Endothelial cell (in vitro differentiated cells): ENCODE measurements at regions not wholly inside any gene's neighbourhood (a gene's known extent, or its start where the extent isn't known, plus 50 kb on each side); places are given as distances from the start of the nearest gene placed in this dataset.

Experiments used
- DNase-seq: peaks from one replicate; pipeline ENCODE4 v3.0.0; 2021; ENCODE audit warnings: low spot score
- H3K27ac Mint-ChIP-seq: one replicate; pipeline ENCODE4 v1.8.0; 2021; ENCODE audit warnings: mixed read lengths, inconsistent platforms; ENCODE audit not compliant: unreplicated experiment
- H3K27me3 Mint-ChIP-seq: one replicate; pipeline ENCODE4 v1.8.0; 2021; ENCODE audit warnings: mild to moderate bottlenecking, moderate library complexity, mixed read lengths, inconsistent platforms; ENCODE audit not compliant: unreplicated experiment
- H3K36me3 Mint-ChIP-seq: one replicate; pipeline ENCODE4 v1.8.0; 2021; ENCODE audit warnings: mild to moderate bottlenecking, low read depth, mixed read lengths, inconsistent platforms; ENCODE audit not compliant: unreplicated experiment
- H3K4me1 Mint-ChIP-seq: one replicate; pipeline ENCODE4 v1.8.0; 2021; ENCODE audit warnings: mild to moderate bottlenecking, mixed read lengths, inconsistent platforms; ENCODE audit not compliant: unreplicated experiment
- H3K4me3 Mint-ChIP-seq: one replicate; pipeline ENCODE4 v1.8.0; 2021; ENCODE audit warnings: mild to moderate bottlenecking, mixed read lengths, inconsistent platforms; ENCODE audit not compliant: unreplicated experiment
- H3K9me3 Mint-ChIP-seq: one replicate; pipeline ENCODE4 v1.8.0; 2021; ENCODE audit warnings: mixed read lengths, inconsistent platforms; ENCODE audit not compliant: unreplicated experiment
- CTCF ChIP-seq: fragments of 200-600 bp; sonication (generic); IDR thresholded peaks from one replicate; pipeline ENCODE4 v1.5.0; 2021; ENCODE audit warnings: antibody characterized with exemption; ENCODE audit not compliant: unreplicated experiment

- no peak for DNase-seq
- no peak for TF ChIP-seq CTCF
- H3K4me1 Mint-ChIP-seq, result no peaks in the 10 kb centered on the region
- no peak overlapping the region for H3K4me3 Mint-ChIP-seq
- peaks cover 5% of the 10 kb centered on the region for H3K9me3 Mint-ChIP-seq
- no peaks in the 10 kb centered on the region for H3K36me3 Mint-ChIP-seq
- no peak overlapping the region for H3K27ac Mint-ChIP-seq
- peaks cover 2% of the 10 kb centered on the region for H3K27me3 Mint-ChIP-seq
Observed at GRCh38 chr13:112236539-112237197, 139.5 kb upstream of the SPACA7 start.

GRCh38 chr13:112238436-112238995 lies 137.6 kb upstream of the SPACA7 start:
- H3K27me3 Mint-ChIP-seq, result peaks cover 2% of the 10 kb centered on the region
- no peak for DNase-seq
- H3K27ac Mint-ChIP-seq, result no peak overlapping the region
- H3K36me3 Mint-ChIP-seq, result no peaks in the 10 kb centered on the region
- H3K4me3 Mint-ChIP-seq, result no peak overlapping the region
- peaks cover 5% of the 10 kb centered on the region for H3K9me3 Mint-ChIP-seq
- TF ChIP-seq CTCF, result no peak
- H3K4me1 Mint-ChIP-seq, result no peaks in the 10 kb centered on the region

GRCh38 chr13:112240076-112240475 lies 136.1 kb upstream of the SPACA7 start:
- no peak overlapping the region for H3K4me3 Mint-ChIP-seq
- no peak overlapping the region for H3K27ac Mint-ChIP-seq
- H3K4me1 Mint-ChIP-seq, result no peaks in the 10 kb centered on the region
- peaks cover 5% of the 10 kb centered on the region for H3K9me3 Mint-ChIP-seq
- TF ChIP-seq CTCF, result no peak
- no peaks in the 10 kb centered on the region for H3K36me3 Mint-ChIP-seq
- DNase-seq, result no peak
- H3K27me3 Mint-ChIP-seq, result peaks cover 5% of the 10 kb centered on the region

GRCh38 chr13:112241288-112241687 lies 134.9 kb upstream of the SPACA7 start:
- TF ChIP-seq CTCF, result no peak
- Mint-ChIP-seq H3K27me3 (peaks cover 5% of the 10 kb centered on the region), H3K4me3 (no peak overlapping the region), H3K4me1 (no peaks in the 10 kb centered on the region), H3K9me3 (peaks cover 5% of the 10 kb centered on the region), H3K27ac (no peak overlapping the region), H3K36me3 (no peaks in the 10 kb centered on the region)
- no peak for DNase-seq

GRCh38 chr13:112242777-112243176 lies 133.4 kb upstream of the SPACA7 start:
- Mint-ChIP-seq H3K27me3 (peaks cover 5% of the 10 kb centered on the region), H3K4me1 (no peaks in the 10 kb centered on the region), H3K9me3 (peaks cover 3% of the 10 kb centered on the region), H3K4me3 (no peak overlapping the region), H3K27ac (no peak overlapping the region), H3K36me3 (no peaks in the 10 kb centered on the region)
- TF ChIP-seq CTCF, result no peak
- DNase-seq, result no peak
